GM18870 (cell line): ENCODE measurements at regions not wholly inside any gene's neighbourhood (a gene's known extent, or its start where the extent isn't known, plus 50 kb on each side); places are given as distances from the start of the nearest gene placed in this dataset.

Experiments used
- ATAC-seq: cut with Tn5 transposase; IDR thresholded peaks from one replicate; pipeline ENCODE4 v1.9.1; 2021; ENCODE audit warnings: moderate library complexity; ENCODE audit not compliant: unreplicated experiment

GRCh38 chr12:107888789-107889188 lies 114.3 kb downstream of the ASCL4 start:
- ATAC-seq, result no peak

- ATAC-seq, result no peak
These were observed 117.5 kb downstream of the ASCL4 start for GRCh38 chr12:107891967-107892366.

- no peak for ATAC-seq
These were observed 120.1 kb downstream of the ASCL4 start for GRCh38 chr12:107894589-107894988.

GRCh38 chr12:107895966-107896365 lies 121.5 kb downstream of the ASCL4 start:
- ATAC-seq, result no peak

GRCh38 chr12:107900588-107900987 lies 126.1 kb downstream of the ASCL4 start:
- ATAC-seq, result no peak

- ATAC-seq, result peak; percentile 67
These were observed 129.0 kb downstream of the ASCL4 start for GRCh38 chr12:107903341-107904061.

GRCh38 chr12:107906707-107907106 lies 132.2 kb downstream of the ASCL4 start:
- ATAC-seq, result no peak

GRCh38 chr12:107912421-107913004 lies 138.0 kb downstream of the ASCL4 start:
- ATAC-seq, result no peak

- no peak for ATAC-seq
These were observed 140.0 kb downstream of the ASCL4 start for GRCh38 chr12:107914460-107914977.

- ATAC-seq, result no peak
These were observed 143.7 kb downstream of the ASCL4 start for GRCh38 chr12:107917912-107918800.

GRCh38 chr12:107921062-107921461 lies 146.6 kb downstream of the ASCL4 start:
- no peak for ATAC-seq

- ATAC-seq, result no peak
These were observed 150.6 kb downstream of the ASCL4 start for GRCh38 chr12:107925125-107925524.

- ATAC-seq, result no peak
These were observed 154.9 kb downstream of the ASCL4 start for GRCh38 chr12:107929436-107929835.

- ATAC-seq, result no peak
These were observed 157.3 kb downstream of the ASCL4 start for GRCh38 chr12:107931761-107932160.

GRCh38 chr12:107938446-107938845 lies 163.9 kb downstream of the ASCL4 start:
- no peak for ATAC-seq

GRCh38 chr12:107948391-107948945 lies 174.0 kb downstream of the ASCL4 start:
- ATAC-seq, result no peak

GRCh38 chr12:107951024-107951423 lies 176.5 kb downstream of the ASCL4 start:
- ATAC-seq, result no peak

GRCh38 chr12:107955966-107956643 lies 173.0 kb upstream of the WSCD2 start:
- ATAC-seq, result no peak

GRCh38 chr12:107957459-107957858 lies 171.6 kb upstream of the WSCD2 start:
- ATAC-seq, result no peak

GRCh38 chr12:107963635-107964034 lies 165.5 kb upstream of the WSCD2 start:
- no peak for ATAC-seq

GRCh38 chr12:107967170-107967569 lies 161.9 kb upstream of the WSCD2 start:
- ATAC-seq, result no peak
